ENCODE measurements at regions not wholly inside any gene's neighbourhood (a gene's known extent, or its start where the extent isn't known, plus 50 kb on each side); places are given as distances from the start of the nearest gene placed in this dataset.

DNA sequence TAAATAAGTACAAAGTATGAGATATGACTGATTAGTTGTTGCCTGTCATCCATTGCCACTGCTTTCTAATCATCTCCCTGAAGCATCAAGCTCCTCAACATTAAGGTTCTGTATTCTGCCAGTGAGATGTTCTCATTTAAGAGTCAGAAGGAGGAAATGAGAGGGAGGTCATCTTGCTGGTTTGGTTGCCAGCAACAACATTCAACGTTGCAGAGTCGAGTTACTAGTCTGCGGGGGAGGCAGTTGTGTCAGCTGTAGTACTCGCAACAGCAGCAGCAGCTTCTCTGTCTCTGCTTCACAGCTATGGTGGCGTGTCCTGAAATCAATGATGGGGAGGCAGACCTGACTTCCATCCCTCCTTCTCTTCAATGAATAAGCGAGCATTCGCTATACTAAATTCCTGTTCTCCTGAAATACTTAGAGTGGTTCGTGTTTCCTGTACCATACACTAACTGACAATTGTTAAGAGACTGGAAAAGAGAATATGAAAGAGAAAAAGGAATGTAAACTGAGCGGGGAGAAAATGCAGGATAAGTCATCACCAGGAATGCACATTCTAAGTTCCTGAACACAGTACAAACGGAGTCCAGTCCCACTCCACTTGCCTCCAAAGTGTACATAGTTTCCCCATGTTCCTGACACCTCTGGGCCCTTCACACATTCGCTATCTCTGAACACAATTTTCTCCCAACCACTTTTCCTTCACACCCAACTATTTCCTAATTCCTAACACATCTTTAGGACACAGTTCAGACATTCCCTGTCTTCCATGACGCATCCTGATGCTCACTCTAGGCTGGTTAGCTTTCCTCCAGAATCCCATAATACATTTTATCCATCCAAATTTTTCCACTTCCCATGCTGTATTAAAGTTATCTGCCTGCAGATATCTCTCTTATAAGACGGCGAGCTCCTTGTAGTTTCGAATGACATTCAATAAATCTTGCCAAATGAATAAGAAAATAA lies 263.0 kb downstream of the KLF12 start:
- Mint-ChIP-seq H3K36me3 (no peaks in the 10 kb centered on the region), H3K9me3 (no peaks in the 10 kb centered on the region), H3K4me1 (peaks cover 20% of the 10 kb centered on the region), H3K27me3 (ENCODE audit: low read depth) (no peaks in the 10 kb centered on the region), H3K27ac (peak overlapping the region; percentile 17), H3K4me3 (no peak overlapping the region)
- ChIA-PET CTCF (interaction anchor here (0.8 kb wide), 1 partner anchor 8 kb away, joined by 3 read pairs; no protein-coding TSS in a partner anchor), POLR2A (no interaction called here)
- peak; percentile 19 for DNase-seq (ENCODE audit: low spot score)
- peak; percentile 32; the same call in 1 of the 2 replicates for TF ChIP-seq ETV6 (CRISPR knock-in tag; IDR thresholded peaks at IDR 0.05)
- no peak for TF ChIP-seq NFYB (CRISPR knock-in tag; conservative IDR thresholded peaks at IDR 0.05; ENCODE audit: low read depth)
- TF ChIP-seq, protein P1, sequence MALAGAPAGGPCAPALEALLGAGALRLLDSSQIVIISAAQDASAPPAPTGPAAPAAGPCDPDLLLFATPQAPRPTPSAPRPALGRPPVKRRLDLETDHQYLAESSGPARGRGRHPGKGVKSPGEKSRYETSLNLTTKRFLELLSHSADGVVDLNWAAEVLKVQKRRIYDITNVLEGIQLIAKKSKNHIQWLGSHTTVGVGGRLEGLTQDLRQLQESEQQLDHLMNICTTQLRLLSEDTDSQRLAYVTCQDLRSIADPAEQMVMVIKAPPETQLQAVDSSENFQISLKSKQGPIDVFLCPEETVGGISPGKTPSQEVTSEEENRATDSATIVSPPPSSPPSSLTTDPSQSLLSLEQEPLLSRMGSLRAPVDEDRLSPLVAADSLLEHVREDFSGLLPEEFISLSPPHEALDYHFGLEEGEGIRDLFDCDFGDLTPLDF (CRISPR knock-in tag; IDR thresholded peaks at IDR 0.05), result no peak
- no peak for TF ChIP-seq CREB1 (CRISPR knock-in tag; IDR thresholded peaks at IDR 0.05)
- TF ChIP-seq, protein P2, sequence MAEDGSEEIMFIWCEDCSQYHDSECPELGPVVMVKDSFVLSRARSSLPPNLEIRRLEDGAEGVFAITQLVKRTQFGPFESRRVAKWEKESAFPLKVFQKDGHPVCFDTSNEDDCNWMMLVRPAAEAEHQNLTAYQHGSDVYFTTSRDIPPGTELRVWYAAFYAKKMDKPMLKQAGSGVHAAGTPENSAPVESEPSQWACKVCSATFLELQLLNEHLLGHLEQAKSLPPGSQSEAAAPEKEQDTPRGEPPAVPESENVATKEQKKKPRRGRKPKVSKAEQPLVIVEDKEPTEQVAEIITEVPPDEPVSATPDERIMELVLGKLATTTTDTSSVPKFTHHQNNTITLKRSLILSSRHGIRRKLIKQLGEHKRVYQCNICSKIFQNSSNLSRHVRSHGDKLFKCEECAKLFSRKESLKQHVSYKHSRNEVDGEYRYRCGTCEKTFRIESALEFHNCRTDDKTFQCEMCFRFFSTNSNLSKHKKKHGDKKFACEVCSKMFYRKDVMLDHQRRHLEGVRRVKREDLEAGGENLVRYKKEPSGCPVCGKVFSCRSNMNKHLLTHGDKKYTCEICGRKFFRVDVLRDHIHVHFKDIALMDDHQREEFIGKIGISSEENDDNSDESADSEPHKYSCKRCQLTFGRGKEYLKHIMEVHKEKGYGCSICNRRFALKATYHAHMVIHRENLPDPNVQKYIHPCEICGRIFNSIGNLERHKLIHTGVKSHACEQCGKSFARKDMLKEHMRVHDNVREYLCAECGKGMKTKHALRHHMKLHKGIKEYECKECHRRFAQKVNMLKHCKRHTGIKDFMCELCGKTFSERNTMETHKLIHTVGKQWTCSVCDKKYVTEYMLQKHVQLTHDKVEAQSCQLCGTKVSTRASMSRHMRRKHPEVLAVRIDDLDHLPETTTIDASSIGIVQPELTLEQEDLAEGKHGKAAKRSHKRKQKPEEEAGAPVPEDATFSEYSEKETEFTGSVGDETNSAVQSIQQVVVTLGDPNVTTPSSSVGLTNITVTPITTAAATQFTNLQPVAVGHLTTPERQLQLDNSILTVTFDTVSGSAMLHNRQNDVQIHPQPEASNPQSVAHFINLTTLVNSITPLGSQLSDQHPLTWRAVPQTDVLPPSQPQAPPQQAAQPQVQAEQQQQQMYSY (CRISPR knock-in tag; IDR thresholded peaks at IDR 0.05), result no peak
- no peak for TF ChIP-seq IRF2 (CRISPR knock-in tag; IDR thresholded peaks at IDR 0.05; ENCODE audit: borderline replicate concordance, low read depth)
- ATAC-seq, result peak; percentile 83

DNA sequence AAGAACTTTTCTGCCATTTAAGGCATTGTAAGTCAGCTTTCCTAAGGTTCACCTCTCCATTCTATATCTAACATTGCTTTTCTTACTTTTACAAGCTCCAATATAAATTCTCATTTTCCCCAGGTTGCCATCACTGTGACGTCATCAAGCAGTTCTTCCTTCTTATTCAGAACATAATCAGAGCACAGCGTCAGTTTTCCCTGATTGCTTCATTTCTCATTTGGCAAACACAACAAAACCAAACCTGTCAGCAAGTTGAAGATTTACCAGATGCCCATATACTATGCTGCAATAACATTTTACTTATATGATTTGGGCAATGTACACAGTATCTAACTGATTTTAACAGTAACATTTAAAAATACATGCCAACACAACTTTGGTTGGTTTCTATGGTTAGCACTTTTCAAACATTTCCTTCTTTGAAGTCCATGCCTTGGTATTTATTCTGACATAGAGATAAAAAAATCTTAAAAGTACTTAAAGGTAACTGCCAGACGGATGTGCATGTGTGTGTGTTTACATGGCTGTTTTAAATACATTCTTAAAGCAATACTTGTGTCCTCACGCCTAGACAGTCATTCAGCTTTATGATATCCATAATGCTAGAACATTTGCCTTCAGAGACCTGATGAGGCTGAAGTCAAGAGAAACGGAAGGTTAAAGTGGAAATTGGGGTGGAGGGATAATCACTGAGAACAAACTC lies 264.0 kb downstream of the KLF12 start:
- POLR2A ChIA-PET, result no interaction called here
- Mint-ChIP-seq H3K36me3 (no peaks in the 10 kb centered on the region), H3K4me3 (no peak overlapping the region), H3K4me1 (peaks cover 19% of the 10 kb centered on the region), H3K9me3 (no peaks in the 10 kb centered on the region), H3K27me3 (ENCODE audit: low read depth) (no peaks in the 10 kb centered on the region), H3K27ac (no peak overlapping the region)
- CTCF ChIA-PET, result no interaction called here
- DNase-seq (ENCODE audit: low spot score) (no peak), ATAC-seq (no peak)
- TF ChIP-seq, protein P3, sequence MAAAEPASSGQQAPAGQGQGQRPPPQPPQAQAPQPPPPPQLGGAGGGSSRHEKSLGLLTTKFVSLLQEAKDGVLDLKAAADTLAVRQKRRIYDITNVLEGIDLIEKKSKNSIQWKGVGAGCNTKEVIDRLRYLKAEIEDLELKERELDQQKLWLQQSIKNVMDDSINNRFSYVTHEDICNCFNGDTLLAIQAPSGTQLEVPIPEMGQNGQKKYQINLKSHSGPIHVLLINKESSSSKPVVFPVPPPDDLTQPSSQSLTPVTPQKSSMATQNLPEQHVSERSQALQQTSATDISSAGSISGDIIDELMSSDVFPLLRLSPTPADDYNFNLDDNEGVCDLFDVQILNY (CRISPR knock-in tag; IDR thresholded peaks at IDR 0.05), result no peak
- TF ChIP-seq CREM (CRISPR knock-in tag; IDR thresholded peaks at IDR 0.05) (no peak), NR3C1 (CRISPR knock-in tag; conservative IDR thresholded peaks at IDR 0.05; ENCODE audit: low read depth) (no peak), NR1H2 (CRISPR knock-in tag; IDR thresholded peaks at IDR 0.05) (no peak), NFATC4 (CRISPR knock-in tag; IDR thresholded peaks at IDR 0.05) (no peak)
- TF ChIP-seq, protein P4, sequence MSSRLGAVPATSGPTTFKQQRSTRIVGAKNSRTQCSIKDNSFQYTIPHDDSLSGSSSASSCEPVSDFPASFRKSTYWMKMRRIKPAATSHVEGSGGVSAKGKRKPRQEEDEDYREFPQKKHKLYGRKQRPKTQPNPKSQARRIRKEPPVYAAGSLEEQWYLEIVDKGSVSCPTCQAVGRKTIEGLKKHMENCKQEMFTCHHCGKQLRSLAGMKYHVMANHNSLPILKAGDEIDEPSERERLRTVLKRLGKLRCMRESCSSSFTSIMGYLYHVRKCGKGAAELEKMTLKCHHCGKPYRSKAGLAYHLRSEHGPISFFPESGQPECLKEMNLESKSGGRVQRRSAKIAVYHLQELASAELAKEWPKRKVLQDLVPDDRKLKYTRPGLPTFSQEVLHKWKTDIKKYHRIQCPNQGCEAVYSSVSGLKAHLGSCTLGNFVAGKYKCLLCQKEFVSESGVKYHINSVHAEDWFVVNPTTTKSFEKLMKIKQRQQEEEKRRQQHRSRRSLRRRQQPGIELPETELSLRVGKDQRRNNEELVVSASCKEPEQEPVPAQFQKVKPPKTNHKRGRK (CRISPR knock-in tag; IDR thresholded peaks at IDR 0.05; ENCODE audit: borderline replicate concordance), result no peak
- TF ChIP-seq, protein P5, sequence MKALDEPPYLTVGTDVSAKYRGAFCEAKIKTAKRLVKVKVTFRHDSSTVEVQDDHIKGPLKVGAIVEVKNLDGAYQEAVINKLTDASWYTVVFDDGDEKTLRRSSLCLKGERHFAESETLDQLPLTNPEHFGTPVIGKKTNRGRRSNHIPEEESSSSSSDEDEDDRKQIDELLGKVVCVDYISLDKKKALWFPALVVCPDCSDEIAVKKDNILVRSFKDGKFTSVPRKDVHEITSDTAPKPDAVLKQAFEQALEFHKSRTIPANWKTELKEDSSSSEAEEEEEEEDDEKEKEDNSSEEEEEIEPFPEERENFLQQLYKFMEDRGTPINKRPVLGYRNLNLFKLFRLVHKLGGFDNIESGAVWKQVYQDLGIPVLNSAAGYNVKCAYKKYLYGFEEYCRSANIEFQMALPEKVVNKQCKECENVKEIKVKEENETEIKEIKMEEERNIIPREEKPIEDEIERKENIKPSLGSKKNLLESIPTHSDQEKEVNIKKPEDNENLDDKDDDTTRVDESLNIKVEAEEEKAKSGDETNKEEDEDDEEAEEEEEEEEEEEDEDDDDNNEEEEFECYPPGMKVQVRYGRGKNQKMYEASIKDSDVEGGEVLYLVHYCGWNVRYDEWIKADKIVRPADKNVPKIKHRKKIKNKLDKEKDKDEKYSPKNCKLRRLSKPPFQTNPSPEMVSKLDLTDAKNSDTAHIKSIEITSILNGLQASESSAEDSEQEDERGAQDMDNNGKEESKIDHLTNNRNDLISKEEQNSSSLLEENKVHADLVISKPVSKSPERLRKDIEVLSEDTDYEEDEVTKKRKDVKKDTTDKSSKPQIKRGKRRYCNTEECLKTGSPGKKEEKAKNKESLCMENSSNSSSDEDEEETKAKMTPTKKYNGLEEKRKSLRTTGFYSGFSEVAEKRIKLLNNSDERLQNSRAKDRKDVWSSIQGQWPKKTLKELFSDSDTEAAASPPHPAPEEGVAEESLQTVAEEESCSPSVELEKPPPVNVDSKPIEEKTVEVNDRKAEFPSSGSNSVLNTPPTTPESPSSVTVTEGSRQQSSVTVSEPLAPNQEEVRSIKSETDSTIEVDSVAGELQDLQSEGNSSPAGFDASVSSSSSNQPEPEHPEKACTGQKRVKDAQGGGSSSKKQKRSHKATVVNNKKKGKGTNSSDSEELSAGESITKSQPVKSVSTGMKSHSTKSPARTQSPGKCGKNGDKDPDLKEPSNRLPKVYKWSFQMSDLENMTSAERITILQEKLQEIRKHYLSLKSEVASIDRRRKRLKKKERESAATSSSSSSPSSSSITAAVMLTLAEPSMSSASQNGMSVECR (CRISPR knock-in tag; IDR thresholded peaks at IDR 0.05; ENCODE audit: borderline replicate concordance), result no peak

Data from WTC11 (cell line).